ENCODE measurements at regions not wholly inside any gene's neighbourhood (a gene's known extent, or its start where the extent isn't known, plus 50 kb on each side); places are given as distances from the start of the nearest gene placed in this dataset.

DNA sequence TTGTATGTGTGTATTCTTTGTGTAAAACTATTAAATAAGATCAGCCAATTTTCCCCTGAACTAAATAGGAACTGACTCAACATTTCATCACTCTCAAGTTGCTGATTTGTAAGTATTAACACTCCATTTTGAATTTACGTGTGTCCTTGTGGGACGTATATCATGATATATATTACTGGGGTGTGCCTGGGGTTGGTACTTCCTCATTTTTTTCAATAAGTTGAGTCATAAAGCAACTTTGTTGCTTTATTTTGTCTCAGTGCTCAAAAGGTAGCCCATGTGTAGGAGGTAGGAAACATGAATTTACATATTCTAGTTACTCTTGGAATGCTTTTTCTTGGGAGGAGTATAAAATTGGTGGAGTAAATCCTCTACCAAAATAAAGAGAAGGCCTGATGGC, 193.9 kb upstream of the RAG2 start:
- Mint-ChIP-seq H3K36me3 (no peaks in the 10 kb centered on the region), H3K27me3 (no peaks in the 10 kb centered on the region), H3K27ac (no peak overlapping the region), H3K9me3 (no peaks in the 10 kb centered on the region), H3K4me1 (ENCODE audit: unreplicated experiment) (no peaks in the 10 kb centered on the region), H3K4me3 (no peak overlapping the region)
- no peak for DNase-seq (ENCODE audit: extremely low spot score, unreplicated experiment)
- TF ChIP-seq, protein P1, sequence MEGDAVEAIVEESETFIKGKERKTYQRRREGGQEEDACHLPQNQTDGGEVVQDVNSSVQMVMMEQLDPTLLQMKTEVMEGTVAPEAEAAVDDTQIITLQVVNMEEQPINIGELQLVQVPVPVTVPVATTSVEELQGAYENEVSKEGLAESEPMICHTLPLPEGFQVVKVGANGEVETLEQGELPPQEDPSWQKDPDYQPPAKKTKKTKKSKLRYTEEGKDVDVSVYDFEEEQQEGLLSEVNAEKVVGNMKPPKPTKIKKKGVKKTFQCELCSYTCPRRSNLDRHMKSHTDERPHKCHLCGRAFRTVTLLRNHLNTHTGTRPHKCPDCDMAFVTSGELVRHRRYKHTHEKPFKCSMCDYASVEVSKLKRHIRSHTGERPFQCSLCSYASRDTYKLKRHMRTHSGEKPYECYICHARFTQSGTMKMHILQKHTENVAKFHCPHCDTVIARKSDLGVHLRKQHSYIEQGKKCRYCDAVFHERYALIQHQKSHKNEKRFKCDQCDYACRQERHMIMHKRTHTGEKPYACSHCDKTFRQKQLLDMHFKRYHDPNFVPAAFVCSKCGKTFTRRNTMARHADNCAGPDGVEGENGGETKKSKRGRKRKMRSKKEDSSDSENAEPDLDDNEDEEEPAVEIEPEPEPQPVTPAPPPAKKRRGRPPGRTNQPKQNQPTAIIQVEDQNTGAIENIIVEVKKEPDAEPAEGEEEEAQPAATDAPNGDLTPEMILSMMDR (conservative IDR thresholded peaks at IDR 0.05): no peak

DNA sequence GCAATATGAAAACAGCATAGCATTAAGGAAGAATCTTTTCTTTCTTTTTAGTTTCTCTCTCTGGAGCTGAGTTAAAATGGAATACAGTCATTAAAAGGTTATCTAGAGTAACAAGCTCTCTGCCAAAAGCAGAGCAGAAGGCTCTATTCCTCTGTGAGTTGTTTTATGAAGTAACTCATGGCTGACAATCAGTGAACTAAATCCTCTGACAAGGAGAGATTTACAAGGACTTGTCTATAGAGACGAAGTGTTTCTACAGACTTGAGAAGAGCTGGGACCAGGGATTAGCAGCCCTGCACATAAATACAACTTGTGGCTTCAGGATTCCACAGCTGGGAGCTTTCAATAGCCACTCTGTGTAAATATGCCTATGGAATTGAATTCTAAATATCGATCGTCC, 192.5 kb upstream of the RAG2 start:
- no peak for DNase-seq (ENCODE audit: extremely low spot score, unreplicated experiment)
- Mint-ChIP-seq H3K27ac (no peak overlapping the region), H3K27me3 (no peaks in the 10 kb centered on the region), H3K9me3 (no peaks in the 10 kb centered on the region), H3K4me1 (ENCODE audit: unreplicated experiment) (no peaks in the 10 kb centered on the region), H3K36me3 (no peaks in the 10 kb centered on the region), H3K4me3 (no peak overlapping the region)
- TF ChIP-seq, protein P1 (conservative IDR thresholded peaks at IDR 0.05): no peak

DNA sequence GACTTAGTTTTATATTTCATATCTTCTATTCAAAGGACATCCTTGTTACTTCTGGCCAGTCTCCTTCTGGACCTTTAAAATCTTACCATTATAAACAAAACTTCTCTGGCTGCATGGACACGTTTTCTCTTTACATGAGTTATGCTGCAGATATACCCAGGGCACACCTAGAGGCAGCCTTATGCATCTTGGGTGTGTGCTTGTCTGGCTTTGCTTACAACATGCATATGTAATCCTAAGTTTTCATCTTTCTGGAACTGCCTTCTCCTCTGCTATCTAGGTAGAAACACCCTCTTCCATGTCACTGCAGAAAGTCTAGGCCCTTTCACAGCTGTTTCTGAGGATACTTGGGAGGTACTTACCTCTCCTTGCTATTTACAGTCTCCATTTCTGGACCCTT, 185.8 kb upstream of the RAG2 start:
- no peaks in the 10 kb centered on the region for H3K36me3 Mint-ChIP-seq
- DNase-seq (ENCODE audit: extremely low spot score, unreplicated experiment): no peak
- no peaks in the 10 kb centered on the region for H3K4me1 Mint-ChIP-seq (ENCODE audit: unreplicated experiment)
- H3K27ac Mint-ChIP-seq: no peak overlapping the region
- TF ChIP-seq, protein P1 (conservative IDR thresholded peaks at IDR 0.05): no peak
- H3K27me3 Mint-ChIP-seq: peaks cover 3% of the 10 kb centered on the region
- no peaks in the 10 kb centered on the region for H3K9me3 Mint-ChIP-seq
- no peak overlapping the region for H3K4me3 Mint-ChIP-seq

DNA sequence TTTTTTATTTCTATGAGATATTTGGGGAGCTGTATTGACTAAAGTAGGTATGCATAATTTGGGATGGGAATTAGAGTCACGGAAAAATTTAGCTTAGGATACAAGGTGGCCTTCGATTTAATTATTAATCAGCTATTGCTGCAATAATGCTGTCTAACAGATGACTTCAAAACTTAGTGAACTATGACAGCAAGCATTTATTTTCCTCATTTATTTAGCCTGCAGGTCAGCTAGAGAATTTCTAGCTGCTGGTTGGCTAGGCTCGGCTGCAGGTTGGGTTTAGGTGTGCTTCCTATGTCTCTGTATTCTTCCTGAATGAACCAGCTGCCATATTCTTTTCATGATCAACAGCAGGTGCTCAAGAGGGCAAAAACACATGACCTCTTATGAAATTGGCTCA, 181.8 kb upstream of the RAG2 start:
- Mint-ChIP-seq H3K27ac (no peak overlapping the region), H3K27me3 (peaks cover 3% of the 10 kb centered on the region), H3K9me3 (no peaks in the 10 kb centered on the region), H3K4me3 (no peak overlapping the region), H3K4me1 (ENCODE audit: unreplicated experiment) (no peaks in the 10 kb centered on the region), H3K36me3 (no peaks in the 10 kb centered on the region)
- TF ChIP-seq, protein P1 (conservative IDR thresholded peaks at IDR 0.05): no peak
- no peak for DNase-seq (ENCODE audit: extremely low spot score, unreplicated experiment)

DNA sequence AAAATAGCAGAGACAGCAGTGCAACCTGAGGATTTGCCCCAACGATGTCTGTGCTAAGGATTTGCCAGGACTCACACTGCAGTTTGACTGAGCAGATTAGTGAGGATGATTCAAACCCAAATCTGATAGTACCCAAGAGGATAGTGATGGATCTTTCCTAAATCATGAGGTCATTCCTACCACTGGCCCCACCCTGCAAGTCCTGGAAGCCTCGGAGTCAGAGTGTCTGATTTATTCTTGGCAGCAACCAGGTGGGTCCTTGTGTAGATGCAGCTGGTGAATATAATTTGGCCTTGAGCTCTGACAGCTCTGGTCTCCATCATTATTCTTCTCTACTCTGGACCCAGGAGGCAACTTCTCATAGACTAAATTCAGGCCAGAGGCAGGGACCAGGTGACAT, 179.3 kb upstream of the RAG2 start:
- no peak for DNase-seq (ENCODE audit: extremely low spot score, unreplicated experiment)
- no peaks in the 10 kb centered on the region for H3K9me3 Mint-ChIP-seq
- TF ChIP-seq, protein P1 (conservative IDR thresholded peaks at IDR 0.05): no peak
- no peak overlapping the region for H3K27ac Mint-ChIP-seq
- H3K4me3 Mint-ChIP-seq: no peak overlapping the region
- H3K36me3 Mint-ChIP-seq: no peaks in the 10 kb centered on the region
- H3K4me1 Mint-ChIP-seq (ENCODE audit: unreplicated experiment): no peaks in the 10 kb centered on the region
- peaks cover 3% of the 10 kb centered on the region for H3K27me3 Mint-ChIP-seq

DNA sequence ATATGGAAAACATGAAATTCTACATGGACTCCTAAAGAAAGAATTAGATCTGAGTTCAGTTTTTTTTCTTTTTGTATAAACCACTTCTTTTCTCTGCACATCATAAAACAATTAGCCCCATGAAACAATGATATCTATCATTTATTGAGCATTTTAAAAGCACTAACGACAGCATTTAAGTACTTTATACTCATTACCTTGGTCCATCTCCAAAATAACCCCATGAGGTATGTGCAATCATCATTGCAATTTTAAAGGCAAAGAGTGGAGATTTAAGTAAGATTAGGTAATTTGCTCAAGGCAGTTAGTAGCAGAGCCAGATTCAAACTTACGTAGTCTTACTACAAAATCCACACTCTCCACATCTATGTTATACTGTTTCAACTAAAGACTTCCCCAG, 177.7 kb upstream of the RAG2 start:
- H3K4me3 Mint-ChIP-seq: no peak overlapping the region
- H3K27ac Mint-ChIP-seq: no peak overlapping the region
- peaks cover 3% of the 10 kb centered on the region for H3K27me3 Mint-ChIP-seq
- no peaks in the 10 kb centered on the region for H3K9me3 Mint-ChIP-seq
- no peaks in the 10 kb centered on the region for H3K36me3 Mint-ChIP-seq
- DNase-seq (ENCODE audit: extremely low spot score, unreplicated experiment): no peak
- TF ChIP-seq, protein P1 (conservative IDR thresholded peaks at IDR 0.05): no peak
- H3K4me1 Mint-ChIP-seq (ENCODE audit: unreplicated experiment): no peaks in the 10 kb centered on the region
